ENCODE measurements at regions not wholly inside any gene's neighbourhood (a gene's known extent, or its start where the extent isn't known, plus 50 kb on each side); places are given as distances from the start of the nearest gene placed in this dataset.
"Not testable (repeated sequence)": the region's sequence is repeated elsewhere in the genome, so short reads cannot be mapped to it uniquely, and the experiment has no call there.

GRCh38 chr10:22801785-22802184, 87.4 kb upstream of the PIP4K2A start:
- H3K79me1 ChIP-seq (replicated peaks; ENCODE audit: low read length, poor library complexity, severe bottlenecking), result no peaks in the 10 kb centered on the region
- no peak overlapping the region for H2AFZ ChIP-seq (ENCODE audit: low read depth, low read length)
- H3K23ac ChIP-seq (ENCODE audit: low read length in 2 of 2), result no peak overlapping the region
- H2BK5ac ChIP-seq (ENCODE audit: low read depth, low read length, poor library complexity, severe bottlenecking), result no peak overlapping the region
- no peak overlapping the region for H3K4me3 ChIP-seq (ENCODE audit: insufficient read depth in 1 of 2, low read depth in 1 of 2, low read length in 2 of 2)
- H3K27me3 ChIP-seq (ENCODE audit: control insufficient read depth in 1 of 2, insufficient read depth in 1 of 2, low read length in 2 of 2), result no peaks in the 10 kb centered on the region
- H3K18ac ChIP-seq (ENCODE audit: low read depth in 1 of 2, low read length in 2 of 2), result no peak overlapping the region
- no peak overlapping the region for H2BK120ac ChIP-seq (ENCODE audit: low read depth, low read length)
- H2BK12ac ChIP-seq (ENCODE audit: low read length in 2 of 2), result no peak overlapping the region
- no peak overlapping the region for H3K27ac ChIP-seq (ENCODE audit: low read length, poor library complexity, severe bottlenecking)
- no peak overlapping the region for H3K14ac ChIP-seq (ENCODE audit: low read length in 2 of 2)
- no peaks in the 10 kb centered on the region for H3K36me3 ChIP-seq (ENCODE audit: control insufficient read depth in 1 of 2, insufficient read depth in 2 of 2, low read depth in 1 of 2, low read length in 2 of 2)
- DNase-seq, result peak; percentile 56
- H4K91ac ChIP-seq (ENCODE audit: low read length), result no peak overlapping the region
- WGBS, result 0% methylated on average over 1 of the region's 1 CpG
- H3K9me3 ChIP-seq (ENCODE audit: control insufficient read depth, low read length), result no peaks in the 10 kb centered on the region
- no peak overlapping the region for H3K9ac ChIP-seq (ENCODE audit: low read length)
- H4K8ac ChIP-seq (ENCODE audit: low read length), result no peak overlapping the region
- no peak overlapping the region for H2BK15ac ChIP-seq (ENCODE audit: low read depth, poor library complexity, severe bottlenecking)
- H3K4me2 ChIP-seq (ENCODE audit: low read length, poor library complexity, severe bottlenecking), result no peak overlapping the region
- H3K4me1 ChIP-seq (ENCODE audit: control insufficient read depth, insufficient read depth, low read depth, low read length), result peaks cover 4% of the 10 kb centered on the region
- no peak overlapping the region for H2AK5ac ChIP-seq (ENCODE audit: low read length, severe bottlenecking)
- no peak overlapping the region for H3K4ac ChIP-seq (ENCODE audit: low read depth in 1 of 2, low read length in 2 of 2)

GRCh38 chr10:22797796-22798195, 83.4 kb upstream of the PIP4K2A start:
- H3K23ac ChIP-seq (ENCODE audit: low read length in 2 of 2); H3K36me3 ChIP-seq (ENCODE audit: control insufficient read depth in 1 of 2, insufficient read depth in 2 of 2, low read depth in 1 of 2, low read length in 2 of 2); H3K9me3 ChIP-seq (ENCODE audit: control insufficient read depth, low read length); H2AFZ ChIP-seq (ENCODE audit: low read depth, low read length); H3K27ac ChIP-seq (ENCODE audit: low read length, poor library complexity, severe bottlenecking); H3K27me3 ChIP-seq (ENCODE audit: control insufficient read depth in 1 of 2, insufficient read depth in 1 of 2, low read length in 2 of 2); H2BK120ac ChIP-seq (ENCODE audit: low read depth, low read length); H4K91ac ChIP-seq (ENCODE audit: low read length); H3K79me1 ChIP-seq (replicated peaks; ENCODE audit: low read length, poor library complexity, severe bottlenecking); H3K4me2 ChIP-seq (ENCODE audit: low read length, poor library complexity, severe bottlenecking); H3K14ac ChIP-seq (ENCODE audit: low read length in 2 of 2); H2AK5ac ChIP-seq (ENCODE audit: low read length, severe bottlenecking); H4K8ac ChIP-seq (ENCODE audit: low read length); H3K4me1 ChIP-seq (ENCODE audit: control insufficient read depth, insufficient read depth, low read depth, low read length); H3K4ac ChIP-seq (ENCODE audit: low read depth in 1 of 2, low read length in 2 of 2); H3K4me3 ChIP-seq (ENCODE audit: insufficient read depth in 1 of 2, low read depth in 1 of 2, low read length in 2 of 2); H2BK12ac ChIP-seq (ENCODE audit: low read length in 2 of 2); H2BK15ac ChIP-seq (ENCODE audit: low read depth, poor library complexity, severe bottlenecking); DNase-seq; H3K9ac ChIP-seq (ENCODE audit: low read length); H2BK5ac ChIP-seq (ENCODE audit: low read depth, low read length, poor library complexity, severe bottlenecking); H3K18ac ChIP-seq (ENCODE audit: low read depth in 1 of 2, low read length in 2 of 2): not testable (repeated sequence)
- 87% methylated on average over 1 of the region's 1 CpG for WGBS

- WGBS, result 93% methylated on average over 2 of the region's 3 CpGs
- no peak overlapping the region for H3K4me3 ChIP-seq (ENCODE audit: insufficient read depth in 1 of 2, low read depth in 1 of 2, low read length in 2 of 2)
These were observed 81.2 kb upstream of the PIP4K2A start for GRCh38 chr10:22795546-22795945.

GRCh38 chr10:22792161-22792560, 77.8 kb upstream of the PIP4K2A start:
- no peak overlapping the region for H2AFZ ChIP-seq (ENCODE audit: low read depth, low read length)
- 77% methylated on average over 2 of the region's 4 CpGs for WGBS
- no peak overlapping the region for H3K14ac ChIP-seq (ENCODE audit: low read length in 2 of 2)
- H4K91ac ChIP-seq (ENCODE audit: low read length), result no peak overlapping the region
- no peaks in the 10 kb centered on the region for H3K36me3 ChIP-seq (ENCODE audit: control insufficient read depth in 1 of 2, insufficient read depth in 2 of 2, low read depth in 1 of 2, low read length in 2 of 2)
- H3K9me3 ChIP-seq (ENCODE audit: control insufficient read depth, low read length), result no peaks in the 10 kb centered on the region
- no peak overlapping the region for H3K18ac ChIP-seq (ENCODE audit: low read depth in 1 of 2, low read length in 2 of 2)
- H3K23ac ChIP-seq (ENCODE audit: low read length in 2 of 2), result no peak overlapping the region
- no peak overlapping the region for H3K4me3 ChIP-seq (ENCODE audit: insufficient read depth in 1 of 2, low read depth in 1 of 2, low read length in 2 of 2)
- no peaks in the 10 kb centered on the region for H3K4me1 ChIP-seq (ENCODE audit: control insufficient read depth, insufficient read depth, low read depth, low read length)
- no peak for DNase-seq
- H3K9ac ChIP-seq (ENCODE audit: low read length), result no peak overlapping the region
- H2BK15ac ChIP-seq (ENCODE audit: low read depth, poor library complexity, severe bottlenecking), result no peak overlapping the region
- no peak overlapping the region for H3K4ac ChIP-seq (ENCODE audit: low read depth in 1 of 2, low read length in 2 of 2)
- no peaks in the 10 kb centered on the region for H3K79me1 ChIP-seq (replicated peaks; ENCODE audit: low read length, poor library complexity, severe bottlenecking)
- no peak overlapping the region for H2BK5ac ChIP-seq (ENCODE audit: low read depth, low read length, poor library complexity, severe bottlenecking)
- no peak overlapping the region for H4K8ac ChIP-seq (ENCODE audit: low read length)
- H2BK12ac ChIP-seq (ENCODE audit: low read length in 2 of 2), result no peak overlapping the region
- H3K27ac ChIP-seq (ENCODE audit: low read length, poor library complexity, severe bottlenecking), result no peak overlapping the region
- H3K4me2 ChIP-seq (ENCODE audit: low read length, poor library complexity, severe bottlenecking), result no peak overlapping the region
- H2AK5ac ChIP-seq (ENCODE audit: low read length, severe bottlenecking), result no peak overlapping the region
- H3K27me3 ChIP-seq (ENCODE audit: control insufficient read depth in 1 of 2, insufficient read depth in 1 of 2, low read length in 2 of 2), result no peaks in the 10 kb centered on the region
- no peak overlapping the region for H2BK120ac ChIP-seq (ENCODE audit: low read depth, low read length)

More at GRCh38 chr10:22795546-22795945, 81.2 kb upstream of the PIP4K2A start:
- Histone ChIP-seq H3K27ac (ENCODE audit: low read length, poor library complexity, severe bottlenecking) (no peak overlapping the region), H2AFZ (ENCODE audit: low read depth, low read length) (no peak overlapping the region), H2BK5ac (ENCODE audit: low read depth, low read length, poor library complexity, severe bottlenecking) (no peak overlapping the region), H3K18ac (ENCODE audit: low read depth in 1 of 2, low read length in 2 of 2) (no peak overlapping the region), H3K27me3 (ENCODE audit: control insufficient read depth in 1 of 2, insufficient read depth in 1 of 2, low read length in 2 of 2) (no peaks in the 10 kb centered on the region), H4K8ac (ENCODE audit: low read length) (no peak overlapping the region), H3K4me1 (ENCODE audit: control insufficient read depth, insufficient read depth, low read depth, low read length) (no peaks in the 10 kb centered on the region), H3K36me3 (ENCODE audit: control insufficient read depth in 1 of 2, insufficient read depth in 2 of 2, low read depth in 1 of 2, low read length in 2 of 2) (no peaks in the 10 kb centered on the region), H2BK15ac (ENCODE audit: low read depth, poor library complexity, severe bottlenecking) (no peak overlapping the region), H4K91ac (ENCODE audit: low read length) (no peak overlapping the region), H3K4me2 (ENCODE audit: low read length, poor library complexity, severe bottlenecking) (no peak overlapping the region), H3K14ac (ENCODE audit: low read length in 2 of 2) (no peak overlapping the region), H2AK5ac (ENCODE audit: low read length, severe bottlenecking) (no peak overlapping the region), H3K9ac (ENCODE audit: low read length) (no peak overlapping the region), H2BK12ac (ENCODE audit: low read length in 2 of 2) (no peak overlapping the region), H2BK120ac (ENCODE audit: low read depth, low read length) (no peak overlapping the region), H3K23ac (ENCODE audit: low read length in 2 of 2) (no peak overlapping the region), H3K79me1 (replicated peaks; ENCODE audit: low read length, poor library complexity, severe bottlenecking) (no peaks in the 10 kb centered on the region), H3K4ac (ENCODE audit: low read depth in 1 of 2, low read length in 2 of 2) (no peak overlapping the region), H3K9me3 (ENCODE audit: control insufficient read depth, low read length) (no peaks in the 10 kb centered on the region)
- no peak for DNase-seq

Measured in mesenchymal stem cell (in vitro differentiated cells and primary cell).